Neural progenitor cell (in vitro differentiated cells): ENCODE measurements at regions not wholly inside any gene's neighbourhood (a gene's known extent, or its start where the extent isn't known, plus 50 kb on each side); places are given as distances from the start of the nearest gene placed in this dataset.

Experiments used
- CTCF ChIP-seq: fragments of 200-600 bp; sonication (generic); IDR thresholded peaks from 2 replicates; pipeline ENCODE4 v1.5.1; 2017; ENCODE audit warnings: antibody characterized with exemption, mild to moderate bottlenecking
- EZH2 ChIP-seq: fragments of 200-600 bp; sonication (generic); IDR thresholded peaks from 2 replicates; pipeline ENCODE4 v1.6.1; 2017; ENCODE audit warnings: antibody characterized with exemption, mild to moderate bottlenecking, moderate library complexity

DNA sequence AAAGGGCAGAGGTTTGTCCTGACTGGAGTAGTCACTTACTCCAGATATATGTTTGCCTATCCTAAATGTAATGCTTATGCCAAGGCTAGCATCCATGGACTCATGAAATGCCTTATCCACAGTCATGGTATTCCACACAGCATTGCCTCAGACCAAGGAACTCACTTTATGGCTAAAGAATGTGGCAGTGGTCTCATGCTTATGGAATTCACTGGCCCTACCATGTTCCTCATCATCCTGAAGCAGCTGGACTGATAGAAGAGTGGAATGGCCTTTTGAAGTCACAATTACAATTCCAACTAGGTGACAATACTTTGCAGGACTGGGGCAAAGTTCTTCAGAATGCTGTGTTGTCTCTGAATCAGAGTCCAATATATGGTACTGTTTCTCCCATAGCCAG is 1014.8 kb downstream of the RAPGEF2 start:
- TF ChIP-seq CTCF (no peak), EZH2 (no peak)
